Activated CD4-positive, alpha-beta memory T cell treated with anti-CD3 and anti-CD28 coated beads for 36 hours (primary cell): ENCODE measurements at regions not wholly inside any gene's neighbourhood (a gene's known extent, or its start where the extent isn't known, plus 50 kb on each side); places are given as distances from the start of the nearest gene placed in this dataset.

Experiments used
- CTCF ChIA-PET: fragments of 350-600 bp; sonication (Branson Sonifier 250); formaldehyde crosslinking; loops from one replicate; lab custom pipeline; 2021; ENCODE audit warnings: antibody characterized with exemption, inconsistent platforms; lab: Charles Lee
- POLR2A ChIA-PET: fragments of 350-600 bp; sonication (Branson Sonifier 250); formaldehyde crosslinking; loops from one replicate; lab custom pipeline; 2021; ENCODE audit warnings: antibody characterized with exemption; lab: Charles Lee
- DNase-seq: peaks from one replicate; pipeline ENCODE4 v3.0.0-alpha.2; 2020
- H3K27ac Mint-ChIP-seq: one replicate; pipeline ENCODE4 v1.8.0; 2021; ENCODE audit warnings: mixed read lengths
- H3K27me3 Mint-ChIP-seq: one replicate; pipeline ENCODE4 v1.8.0; 2021; ENCODE audit warnings: mixed read lengths
- H3K36me3 Mint-ChIP-seq: one replicate; pipeline ENCODE4 v1.8.0; 2021; ENCODE audit warnings: mixed read lengths
- H3K4me1 Mint-ChIP-seq: one replicate; pipeline ENCODE4 v1.8.0; 2021; ENCODE audit warnings: low read depth, mixed read lengths
- H3K4me3 Mint-ChIP-seq: one replicate; pipeline ENCODE4 v1.8.0; 2021; ENCODE audit warnings: mild to moderate bottlenecking, mixed read lengths
- H3K9me3 Mint-ChIP-seq: one replicate; pipeline ENCODE4 v1.8.0; 2021; ENCODE audit warnings: mixed read lengths
- intact Hi-C: fragments of 100-400 bp; cut with micrococcal nuclease; formaldehyde crosslinking; loops from one replicate; pipeline ENCODE4 v1.15.1; 2023

DNA sequence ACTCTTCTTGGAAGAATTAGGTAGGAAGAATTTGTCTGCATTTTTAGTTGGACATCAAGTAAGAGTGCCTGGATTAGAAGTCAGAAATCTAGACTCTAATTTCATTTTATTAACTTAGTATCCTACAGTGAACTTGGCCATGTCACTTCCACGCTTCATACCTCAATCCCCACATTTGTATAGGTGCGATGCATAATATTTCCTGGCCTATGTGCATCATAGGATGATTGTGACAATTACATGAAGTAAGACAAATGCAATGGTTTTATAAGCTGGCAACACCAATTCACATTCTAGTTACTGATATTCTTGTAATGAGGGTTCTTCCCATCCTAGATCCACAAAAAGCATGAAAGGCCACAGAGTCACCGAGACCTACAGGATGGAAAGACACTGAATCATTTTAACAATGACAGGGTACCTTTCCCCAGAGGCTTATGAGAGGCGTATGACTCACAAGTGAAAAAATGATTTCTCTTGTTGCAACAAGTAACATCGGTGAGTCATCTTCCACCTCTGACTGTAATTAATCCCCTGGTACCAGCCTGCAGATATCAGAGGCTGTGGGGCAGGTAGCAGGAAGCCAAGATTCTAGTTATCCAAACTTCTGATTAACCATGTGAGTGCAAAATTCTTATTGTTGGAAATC is 56.0 kb upstream of the OR5AK2 start:
- DNase-seq: no peak
- no peaks in the 10 kb centered on the region for H3K4me1 Mint-ChIP-seq
- H3K4me3 Mint-ChIP-seq: no peak overlapping the region
- H3K36me3 Mint-ChIP-seq: no peaks in the 10 kb centered on the region
- peaks cover 6% of the 10 kb centered on the region for H3K9me3 Mint-ChIP-seq
- ChIA-PET CTCF (no interaction called here), POLR2A (no interaction called here)
- H3K27me3 Mint-ChIP-seq: no peaks in the 10 kb centered on the region
- intact Hi-C loops: no loop called here
- no peak overlapping the region for H3K27ac Mint-ChIP-seq

DNA sequence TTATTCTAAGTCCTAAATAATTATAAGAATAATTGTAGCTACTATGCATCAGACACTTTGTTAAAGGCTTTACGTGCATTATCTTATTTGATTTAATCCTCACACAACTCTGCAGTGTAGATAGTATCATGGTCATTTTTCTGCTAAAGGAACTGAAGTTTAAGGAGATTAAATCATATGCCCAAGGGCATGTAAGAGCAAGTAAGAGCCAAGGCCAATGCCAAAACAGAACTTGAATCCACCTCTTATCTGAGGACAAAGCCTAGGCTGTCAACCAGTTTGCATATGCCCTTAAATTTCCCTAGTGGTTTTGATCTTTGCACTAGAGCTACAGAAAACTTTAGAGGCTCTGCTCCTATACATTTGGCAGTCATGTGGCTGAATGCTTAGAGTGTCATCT is 65.6 kb upstream of the OR5AK2 start:
- H3K4me3 Mint-ChIP-seq: no peak overlapping the region
- no peaks in the 10 kb centered on the region for H3K4me1 Mint-ChIP-seq
- H3K36me3 Mint-ChIP-seq: no peaks in the 10 kb centered on the region
- H3K9me3 Mint-ChIP-seq: peaks cover 17% of the 10 kb centered on the region
- no peak overlapping the region for H3K27ac Mint-ChIP-seq
- no peaks in the 10 kb centered on the region for H3K27me3 Mint-ChIP-seq
- no peak for DNase-seq
- POLR2A ChIA-PET: no interaction called here
- intact Hi-C loops: no loop called here
- CTCF ChIA-PET: no interaction called here

GRCh38 chr11:56922421-56922820 is 66.3 kb upstream of the OR5AK2 start:
- ChIA-PET POLR2A (no interaction called here), CTCF (no interaction called here)
- no peaks in the 10 kb centered on the region for H3K36me3 Mint-ChIP-seq

DNA sequence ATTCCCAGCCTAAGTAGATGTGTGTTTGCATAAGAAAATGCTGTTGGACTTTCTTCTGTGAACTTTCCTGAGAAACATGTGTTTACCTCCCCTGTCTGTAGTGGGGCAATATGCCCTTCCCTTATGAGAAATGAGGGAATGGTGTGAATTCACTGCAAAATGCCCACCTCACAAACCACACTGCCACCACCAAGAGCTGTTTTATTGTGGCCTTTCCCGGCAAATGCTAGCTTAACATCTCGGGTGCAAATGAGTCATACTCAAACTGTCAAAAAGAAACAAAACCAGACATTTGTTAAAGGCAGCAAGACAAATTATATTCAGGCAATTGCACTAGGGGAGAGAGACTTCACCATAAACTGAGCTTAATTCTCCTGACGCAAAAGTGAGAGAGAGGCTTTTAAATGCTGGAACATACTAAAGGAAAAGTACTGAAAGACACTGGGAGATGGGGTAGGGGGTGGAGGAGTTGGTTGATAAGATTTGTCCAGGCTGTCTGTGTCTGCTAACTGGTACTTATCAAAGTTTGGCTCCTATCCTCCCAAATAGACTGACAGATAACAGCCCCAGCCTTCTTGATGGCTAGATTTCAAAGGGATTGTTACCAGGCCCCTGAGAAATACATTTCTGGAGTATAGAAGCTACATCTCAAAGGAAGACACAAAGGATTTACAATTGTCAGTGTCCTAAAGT is 70.9 kb upstream of the OR5AK2 start:
- Mint-ChIP-seq H3K27me3 (no peaks in the 10 kb centered on the region), H3K4me1 (no peaks in the 10 kb centered on the region), H3K4me3 (no peak overlapping the region), H3K27ac (no peak overlapping the region), H3K9me3 (peaks cover 12% of the 10 kb centered on the region), H3K36me3 (no peaks in the 10 kb centered on the region)
- intact Hi-C loops: no loop called here
- POLR2A ChIA-PET: no interaction called here
- CTCF ChIA-PET: no interaction called here
- DNase-seq: no peak

More at GRCh38 chr11:56922421-56922820, 66.3 kb upstream of the OR5AK2 start:
- DNase-seq: no peak
- Mint-ChIP-seq H3K4me3 (no peak overlapping the region), H3K27me3 (no peaks in the 10 kb centered on the region), H3K9me3 (peaks cover 17% of the 10 kb centered on the region), H3K27ac (no peak overlapping the region), H3K4me1 (no peaks in the 10 kb centered on the region)
- intact Hi-C loops: no loop called here

DNA sequence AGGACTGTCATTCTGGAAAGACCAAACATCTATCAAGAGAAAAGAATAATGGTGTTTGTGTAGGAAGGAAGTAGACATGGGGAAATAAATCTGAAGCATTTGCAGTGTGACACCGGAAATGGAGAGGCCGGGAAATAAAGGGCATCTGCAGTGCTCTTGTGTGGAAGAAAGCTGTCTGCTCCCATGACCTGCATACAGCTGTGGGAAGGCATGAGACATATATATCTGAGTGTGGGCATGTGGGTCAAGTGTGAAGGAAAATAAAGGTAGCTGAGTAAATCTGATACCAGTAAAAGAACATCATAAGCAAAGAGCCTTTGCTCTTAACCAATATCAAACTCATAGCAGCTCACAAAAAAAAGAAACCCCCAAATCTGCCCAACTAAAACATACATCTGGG is 72.1 kb upstream of the OR5AK2 start:
- POLR2A ChIA-PET: no interaction called here
- H3K4me3 Mint-ChIP-seq: no peak overlapping the region
- H3K27me3 Mint-ChIP-seq: no peaks in the 10 kb centered on the region
- H3K4me1 Mint-ChIP-seq: no peaks in the 10 kb centered on the region
- peaks cover 12% of the 10 kb centered on the region for H3K9me3 Mint-ChIP-seq
- no peak overlapping the region for H3K27ac Mint-ChIP-seq
- intact Hi-C loops: no loop called here
- no peaks in the 10 kb centered on the region for H3K36me3 Mint-ChIP-seq
- DNase-seq: no peak
- CTCF ChIA-PET: no interaction called here

DNA sequence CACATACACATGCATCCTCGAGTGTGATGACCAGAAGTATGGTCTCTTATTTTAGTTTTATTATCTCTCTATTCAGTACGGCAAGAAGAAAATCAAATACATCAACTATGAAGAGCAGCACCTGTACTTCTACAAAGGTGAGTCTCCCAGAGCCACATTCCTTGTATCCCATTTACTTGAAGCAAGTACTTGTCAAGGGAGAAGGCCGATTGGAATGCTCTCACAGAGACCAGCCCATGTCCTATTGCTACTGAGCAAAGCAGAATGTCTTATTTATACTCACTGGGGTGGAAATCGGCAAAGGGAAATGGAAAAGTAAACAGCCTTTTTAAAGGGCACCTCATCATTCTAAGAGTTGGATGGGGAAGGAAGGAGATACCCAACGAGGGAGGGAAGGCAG is 72.6 kb upstream of the OR5AK2 start:
- H3K36me3 Mint-ChIP-seq: no peaks in the 10 kb centered on the region
- H3K27ac Mint-ChIP-seq: no peak overlapping the region
- H3K4me3 Mint-ChIP-seq: no peak overlapping the region
- ChIA-PET POLR2A (no interaction called here), CTCF (no interaction called here)
- intact Hi-C loops: no loop called here
- no peaks in the 10 kb centered on the region for H3K27me3 Mint-ChIP-seq
- DNase-seq: no peak
- H3K9me3 Mint-ChIP-seq: peaks cover 10% of the 10 kb centered on the region
- no peaks in the 10 kb centered on the region for H3K4me1 Mint-ChIP-seq

GRCh38 chr11:56911312-56911711 is 77.4 kb upstream of the OR5AK2 start:
- no peaks in the 10 kb centered on the region for H3K27me3 Mint-ChIP-seq
- ChIA-PET POLR2A (no interaction called here), CTCF (no interaction called here)
- no peaks in the 10 kb centered on the region for H3K9me3 Mint-ChIP-seq
- intact Hi-C loops: no loop called here
- no peak overlapping the region for H3K27ac Mint-ChIP-seq
- H3K4me1 Mint-ChIP-seq: no peaks in the 10 kb centered on the region
- no peak overlapping the region for H3K4me3 Mint-ChIP-seq
- H3K36me3 Mint-ChIP-seq: no peaks in the 10 kb centered on the region
- DNase-seq: no peak

DNA sequence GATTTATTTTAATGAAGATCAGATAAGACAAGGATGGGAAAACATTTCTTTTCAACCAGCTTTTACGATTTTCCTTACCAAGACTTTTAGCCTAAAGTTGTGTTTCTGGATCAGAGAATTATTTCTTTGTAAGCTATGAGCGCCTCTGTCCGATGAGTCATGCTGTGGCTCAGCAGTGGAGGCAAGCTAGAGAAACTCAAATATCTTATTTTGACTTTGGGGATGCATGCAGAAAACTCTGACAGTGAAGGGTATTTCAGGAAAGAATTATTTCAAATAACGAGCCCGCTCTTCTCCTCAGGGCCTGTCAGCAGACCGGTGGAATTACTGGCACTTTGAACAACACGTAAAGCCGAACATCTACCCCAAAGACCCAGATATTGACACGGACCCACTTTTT is 77.9 kb upstream of the OR5AK2 start:
- intact Hi-C loops: no loop called here
- Mint-ChIP-seq H3K4me3 (no peak overlapping the region), H3K9me3 (no peaks in the 10 kb centered on the region), H3K27ac (no peak overlapping the region), H3K4me1 (no peaks in the 10 kb centered on the region), H3K36me3 (no peaks in the 10 kb centered on the region), H3K27me3 (no peaks in the 10 kb centered on the region)
- POLR2A ChIA-PET: no interaction called here
- DNase-seq: no peak
- CTCF ChIA-PET: no interaction called here

GRCh38 chr11:56910046-56910773 is 78.5 kb upstream of the OR5AK2 start:
- intact Hi-C loops: no loop called here
- POLR2A ChIA-PET: no interaction called here

GRCh38 chr11:56909563-56909962 is 79.2 kb upstream of the OR5AK2 start:
- intact Hi-C loops: no loop called here

More at GRCh38 chr11:56910046-56910773, 78.5 kb upstream of the OR5AK2 start:
- Mint-ChIP-seq H3K4me3 (no peak overlapping the region), H3K36me3 (no peaks in the 10 kb centered on the region), H3K4me1 (no peaks in the 10 kb centered on the region), H3K9me3 (no peaks in the 10 kb centered on the region), H3K27me3 (no peaks in the 10 kb centered on the region), H3K27ac (no peak overlapping the region)
- CTCF ChIA-PET: no interaction called here
- DNase-seq: no peak

GRCh38 chr11:56909080-56909479 is 79.6 kb upstream of the OR5AK2 start:
- Mint-ChIP-seq H3K36me3 (no peaks in the 10 kb centered on the region), H3K4me3 (no peak overlapping the region), H3K27ac (no peak overlapping the region), H3K9me3 (no peaks in the 10 kb centered on the region), H3K27me3 (no peaks in the 10 kb centered on the region), H3K4me1 (no peaks in the 10 kb centered on the region)
- intact Hi-C loops: no loop called here
- CTCF ChIA-PET: no interaction called here
- POLR2A ChIA-PET: no interaction called here
- no peak for DNase-seq

More at GRCh38 chr11:56909563-56909962, 79.2 kb upstream of the OR5AK2 start:
- Mint-ChIP-seq H3K9me3 (no peaks in the 10 kb centered on the region), H3K36me3 (no peaks in the 10 kb centered on the region), H3K27me3 (no peaks in the 10 kb centered on the region), H3K4me1 (no peaks in the 10 kb centered on the region), H3K27ac (no peak overlapping the region), H3K4me3 (no peak overlapping the region)
- DNase-seq: no peak
- CTCF ChIA-PET: no interaction called here
- POLR2A ChIA-PET: no interaction called here

DNA sequence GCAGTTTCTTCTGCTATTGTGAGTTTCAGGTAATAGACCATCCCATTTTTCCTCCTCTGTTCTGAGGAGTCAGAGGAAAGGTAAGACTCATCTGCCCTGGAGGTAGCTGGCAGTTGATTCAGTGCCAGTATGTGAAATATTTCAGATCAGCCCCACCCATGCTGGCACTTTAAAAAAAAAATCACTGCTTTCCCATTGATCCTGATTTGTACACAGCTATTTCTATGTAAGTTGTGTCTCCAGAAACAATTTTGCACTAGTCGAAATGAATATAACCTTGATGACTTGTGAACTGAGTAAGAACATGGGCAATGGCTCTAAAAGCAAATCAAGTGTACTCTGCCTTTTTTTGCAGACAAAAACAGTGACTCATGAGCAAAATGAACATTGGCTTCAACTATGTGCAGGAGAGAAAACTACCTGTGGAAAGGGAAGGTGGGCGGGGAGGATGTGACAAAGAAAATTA is 82.0 kb upstream of the OR5AK2 start:
- intact Hi-C loops: no loop called here
- H3K9me3 Mint-ChIP-seq: no peaks in the 10 kb centered on the region
- no peak overlapping the region for H3K4me3 Mint-ChIP-seq
- no peak for DNase-seq
- POLR2A ChIA-PET: no interaction called here
- no peaks in the 10 kb centered on the region for H3K4me1 Mint-ChIP-seq
- H3K36me3 Mint-ChIP-seq: no peaks in the 10 kb centered on the region
- no peak overlapping the region for H3K27ac Mint-ChIP-seq
- CTCF ChIA-PET: no interaction called here
- no peaks in the 10 kb centered on the region for H3K27me3 Mint-ChIP-seq
